ENCODE measurements at regions not wholly inside any gene's neighbourhood (a gene's known extent, or its start where the extent isn't known, plus 50 kb on each side); places are given as distances from the start of the nearest gene placed in this dataset.

DNA sequence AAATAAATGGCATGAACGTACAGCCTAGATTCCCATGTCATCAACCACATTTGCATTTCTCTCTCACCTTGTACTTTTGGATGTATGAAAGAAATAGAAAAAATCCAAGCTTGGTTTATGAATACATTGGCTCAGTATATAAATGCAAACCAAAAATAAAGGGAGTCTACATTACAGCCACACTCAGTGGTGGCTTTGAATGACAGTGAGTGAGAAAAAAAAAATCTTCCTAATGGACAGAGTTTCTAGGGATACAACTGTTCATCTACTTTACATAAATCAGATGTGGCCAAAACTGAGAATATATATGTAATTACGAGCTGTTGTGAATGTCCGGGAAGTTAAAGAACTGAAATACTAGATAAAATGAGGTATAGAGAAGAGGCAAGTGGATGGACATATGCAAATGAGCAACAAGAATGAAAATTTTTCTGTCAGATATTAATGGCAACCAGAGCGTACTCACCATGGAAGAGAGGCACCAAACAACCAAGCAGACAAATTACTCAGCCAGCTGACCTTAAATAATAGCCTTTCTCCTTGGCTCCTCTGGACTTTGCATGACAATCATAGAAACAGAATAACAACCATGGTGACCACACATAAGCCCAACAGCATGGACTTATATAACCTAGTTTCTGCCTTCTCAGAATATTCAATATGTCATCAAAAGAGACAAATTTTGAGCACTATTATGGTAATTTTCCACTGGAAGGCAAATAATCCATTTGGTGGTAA is 1305.8 kb downstream of the OTOL1 start:
- H3K4me1 Mint-ChIP-seq, result no peaks in the 10 kb centered on the region
- H3K27me3 Mint-ChIP-seq, result no peaks in the 10 kb centered on the region
- no peak overlapping the region for H3K27ac Mint-ChIP-seq
- H3K36me3 Mint-ChIP-seq, result no peaks in the 10 kb centered on the region
- H3K9me3 Mint-ChIP-seq, result peaks cover 0 to 2% (median 0%) of the 10 kb centered on the region in 9 donors
- no peak overlapping the region for H3K4me3 Mint-ChIP-seq
- no peak for DNase-seq
- POLR2A ChIA-PET, result no interaction called here
- ATAC-seq, result no peak

DNA sequence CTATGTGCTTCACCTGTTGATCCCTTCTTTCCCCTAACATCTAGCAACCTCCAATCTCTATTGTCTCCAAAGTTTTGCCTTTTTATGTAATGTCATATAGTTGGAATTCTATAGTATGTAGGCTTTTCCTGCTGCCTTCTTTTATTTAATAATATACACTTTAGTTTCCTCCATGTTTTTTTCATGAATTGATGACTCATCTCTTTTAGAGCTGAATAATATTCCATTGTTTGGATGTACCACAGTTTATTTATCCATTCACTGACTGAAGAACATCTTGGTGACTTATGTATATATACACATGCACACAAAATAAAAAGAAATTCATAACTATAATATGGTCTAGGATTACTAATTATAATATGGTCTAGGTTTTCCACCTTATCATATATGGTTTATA is 1314.2 kb downstream of the OTOL1 start:
- no peak for DNase-seq
- no peak overlapping the region for H3K4me3 Mint-ChIP-seq

DNA sequence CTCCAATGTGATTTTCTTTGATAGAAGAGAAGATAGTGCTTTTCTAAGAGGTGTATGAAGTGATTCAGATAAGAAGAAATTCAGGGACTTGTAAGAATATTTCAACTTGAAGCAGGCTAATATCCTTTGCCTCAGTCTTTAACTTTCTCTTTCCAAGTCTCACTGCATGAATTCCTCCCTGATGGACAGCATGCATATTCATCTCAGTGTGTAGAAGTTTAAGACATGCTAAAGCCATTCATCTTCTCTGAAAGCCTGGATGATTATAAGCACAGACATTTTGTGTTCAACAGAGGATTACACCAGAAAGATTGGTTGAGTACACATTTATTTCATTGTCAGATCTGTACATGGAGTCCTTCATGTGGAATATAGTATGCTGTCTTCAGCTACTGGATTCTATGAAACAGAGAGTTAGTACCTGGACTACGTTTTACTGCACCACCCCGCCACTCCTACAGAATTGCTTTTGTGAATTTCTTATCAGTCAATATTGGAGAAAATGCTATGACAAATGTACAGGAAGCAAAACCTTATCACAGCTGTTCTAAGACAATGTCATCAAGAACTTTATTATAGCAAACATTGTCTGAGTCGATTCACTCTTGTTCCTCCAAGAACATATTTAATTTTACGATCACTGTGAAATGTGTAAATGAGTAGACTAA is 1346.1 kb downstream of the OTOL1 start:
- H3K27me3 Mint-ChIP-seq, result no peaks in the 10 kb centered on the region
- peaks cover 0 to 12% (median 0%) of the 10 kb centered on the region in 9 donors for H3K9me3 Mint-ChIP-seq
- POLR2A ChIA-PET, result no interaction called here
- H3K4me3 Mint-ChIP-seq, result no peak overlapping the region
- no peak overlapping the region for H3K27ac Mint-ChIP-seq
- H3K4me1 Mint-ChIP-seq, result no peaks in the 10 kb centered on the region
- DNase-seq (no peak), ATAC-seq (no peak)
- no peaks in the 10 kb centered on the region for H3K36me3 Mint-ChIP-seq

More for the DNA sequence above, 1314.2 kb downstream of the OTOL1 start:
- no peak for ATAC-seq
- H3K27me3 Mint-ChIP-seq, result no peaks in the 10 kb centered on the region
- peaks cover 0 to 10% (median 0%) of the 10 kb centered on the region in 9 donors for H3K9me3 Mint-ChIP-seq
- no peaks in the 10 kb centered on the region for H3K4me1 Mint-ChIP-seq
- POLR2A ChIA-PET, result no interaction called here
- no peaks in the 10 kb centered on the region for H3K36me3 Mint-ChIP-seq
- no peak overlapping the region for H3K27ac Mint-ChIP-seq

DNA sequence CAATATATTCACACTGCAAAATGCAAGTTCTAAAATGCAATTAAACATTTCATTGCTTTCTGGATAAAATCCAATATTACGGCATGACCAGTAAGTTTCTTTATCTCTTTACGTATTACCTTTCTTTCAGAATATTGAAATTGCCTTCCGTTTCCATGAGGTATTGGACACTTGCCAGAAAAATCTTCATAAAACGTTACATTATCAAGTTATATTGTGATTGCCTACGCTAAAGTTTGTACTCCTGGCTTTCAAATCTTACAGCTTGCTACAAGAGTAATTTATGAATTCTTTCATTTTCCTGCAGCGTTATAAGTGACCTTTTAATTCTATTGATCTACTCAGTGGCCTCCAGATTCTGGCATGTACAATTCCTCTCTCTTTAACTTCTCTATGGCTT is 1349.3 kb downstream of the OTOL1 start:
- no peaks in the 10 kb centered on the region for H3K36me3 Mint-ChIP-seq
- ATAC-seq, result no peak
- no peak for DNase-seq
- H3K27me3 Mint-ChIP-seq, result no peaks in the 10 kb centered on the region
- POLR2A ChIA-PET, result no interaction called here
- no peaks in the 10 kb centered on the region for H3K4me1 Mint-ChIP-seq
- H3K27ac Mint-ChIP-seq, result no peak overlapping the region
- H3K9me3 Mint-ChIP-seq, result peaks cover 0 to 12% (median 2%) of the 10 kb centered on the region in 9 donors
- no peak overlapping the region for H3K4me3 Mint-ChIP-seq

DNA sequence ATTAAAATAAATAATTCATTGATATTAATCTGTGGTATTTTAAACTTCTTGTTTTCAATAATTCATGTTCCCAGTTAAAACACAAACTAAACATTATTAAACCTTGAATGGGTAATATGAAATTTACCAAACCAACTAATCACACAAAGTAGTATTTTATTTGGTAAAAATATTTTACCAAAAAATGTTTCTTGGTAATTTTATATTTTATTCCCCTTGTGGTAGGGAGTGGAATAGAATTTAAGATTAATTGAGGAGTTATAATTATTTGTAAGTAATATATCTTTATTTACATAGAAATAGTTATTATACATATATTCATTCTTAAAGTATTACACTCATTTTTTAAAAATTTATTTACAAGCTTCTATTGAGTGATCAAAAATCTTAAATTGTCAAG is 1350.9 kb downstream of the OTOL1 start:
- H3K27me3 Mint-ChIP-seq, result no peaks in the 10 kb centered on the region
- POLR2A ChIA-PET, result no interaction called here

DNA sequence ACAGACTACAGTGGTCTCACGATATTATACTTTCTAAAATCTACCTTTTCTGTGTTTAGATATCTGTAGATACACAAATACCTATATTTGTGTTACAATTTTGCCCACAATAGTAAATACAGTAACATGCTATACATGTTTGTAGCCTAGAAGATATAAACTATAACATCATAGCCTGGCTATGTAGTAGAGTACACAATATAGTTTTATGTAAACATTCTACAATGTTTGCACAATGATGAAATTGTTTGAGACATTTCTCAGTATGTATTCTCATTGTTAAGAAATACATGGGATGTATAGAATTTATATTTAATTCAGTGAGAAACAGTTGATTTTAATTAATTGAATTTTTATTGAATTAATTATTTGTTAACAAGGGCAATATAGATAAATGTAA is 1367.0 kb downstream of the OTOL1 start:
- DNase-seq (no peak), ATAC-seq (no peak)
- POLR2A ChIA-PET, result no interaction called here
- Mint-ChIP-seq H3K27me3 (no peaks in the 10 kb centered on the region), H3K4me1 (no peaks in the 10 kb centered on the region), H3K36me3 (peaks cover 0 to 5% (median 0%) of the 10 kb centered on the region in 3 donors), H3K27ac (no peak overlapping the region), H3K4me3 (no peak overlapping the region), H3K9me3 (peaks cover 0 to 8% (median 0%) of the 10 kb centered on the region in 9 donors)

More for the DNA sequence above, 1350.9 kb downstream of the OTOL1 start:
- DNase-seq, result no peak
- Mint-ChIP-seq H3K9me3 (peaks cover 0 to 13% (median 5%) of the 10 kb centered on the region in 9 donors), H3K36me3 (no peaks in the 10 kb centered on the region), H3K4me1 (no peaks in the 10 kb centered on the region), H3K27ac (no peak overlapping the region), H3K4me3 (no peak overlapping the region)
- no peak for ATAC-seq

DNA sequence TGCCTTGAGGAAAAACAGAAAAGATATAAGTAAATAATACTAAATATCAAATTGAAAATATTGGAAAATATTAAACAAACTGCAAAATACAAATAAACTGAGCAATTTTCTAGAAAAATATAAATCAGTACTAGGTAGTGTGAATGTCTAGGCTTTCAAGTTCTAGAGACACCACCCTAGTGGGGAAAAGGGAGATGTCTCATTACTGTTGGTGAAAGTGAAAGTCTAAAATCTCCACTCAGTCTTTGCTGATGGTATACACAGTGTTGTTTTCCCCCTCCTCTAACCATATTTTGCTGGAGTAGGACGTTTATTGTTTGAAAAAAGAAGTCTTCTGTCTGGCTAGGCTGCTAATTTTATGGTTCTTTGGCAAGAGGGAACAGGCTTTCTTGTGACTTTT is 1368.9 kb downstream of the OTOL1 start:
- POLR2A ChIA-PET, result no interaction called here
- Mint-ChIP-seq H3K36me3 (peaks cover 0 to 9% (median 0%) of the 10 kb centered on the region in 3 donors), H3K27me3 (no peaks in the 10 kb centered on the region), H3K9me3 (peaks cover 0 to 13% (median 5%) of the 10 kb centered on the region in 9 donors), H3K27ac (no peak overlapping the region), H3K4me3 (no peak overlapping the region), H3K4me1 (no peaks in the 10 kb centered on the region)
- ATAC-seq (no peak), DNase-seq (no peak)

DNA sequence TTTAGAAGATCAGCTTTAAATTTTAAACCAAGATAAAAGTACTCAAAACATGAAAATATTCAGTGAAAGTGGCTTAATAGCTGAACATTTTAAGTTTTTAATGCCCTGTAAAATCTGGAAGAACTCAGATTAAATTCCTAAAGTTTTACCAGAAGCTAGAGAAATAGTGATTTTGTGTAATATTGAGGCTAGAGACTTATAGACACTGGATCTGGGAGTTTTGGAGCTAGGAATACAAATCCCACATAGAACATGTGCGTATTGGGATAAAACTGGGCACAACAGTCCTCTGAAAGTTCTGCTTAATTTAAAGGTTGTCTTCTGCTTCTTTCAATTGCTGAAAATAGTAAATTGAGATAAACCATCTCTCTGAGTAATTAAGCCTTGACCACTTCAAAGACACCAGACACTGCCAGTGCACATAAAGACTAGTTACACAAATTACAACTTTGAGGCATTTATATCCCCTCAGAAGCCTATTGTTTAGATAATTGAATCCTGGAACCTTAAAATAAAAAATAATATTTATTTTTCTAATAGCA is 1382.5 kb downstream of the OTOL1 start:
- H3K4me1 Mint-ChIP-seq, result no peaks in the 10 kb centered on the region
- H3K36me3 Mint-ChIP-seq, result no peaks in the 10 kb centered on the region
- no peak overlapping the region for H3K27ac Mint-ChIP-seq
- H3K4me3 Mint-ChIP-seq, result no peak overlapping the region
- no peak for DNase-seq
- no peak for ATAC-seq
- peaks cover 0 to 3% (median 0%) of the 10 kb centered on the region in 9 donors for H3K9me3 Mint-ChIP-seq
- POLR2A ChIA-PET, result no interaction called here
- H3K27me3 Mint-ChIP-seq, result no peaks in the 10 kb centered on the region

DNA sequence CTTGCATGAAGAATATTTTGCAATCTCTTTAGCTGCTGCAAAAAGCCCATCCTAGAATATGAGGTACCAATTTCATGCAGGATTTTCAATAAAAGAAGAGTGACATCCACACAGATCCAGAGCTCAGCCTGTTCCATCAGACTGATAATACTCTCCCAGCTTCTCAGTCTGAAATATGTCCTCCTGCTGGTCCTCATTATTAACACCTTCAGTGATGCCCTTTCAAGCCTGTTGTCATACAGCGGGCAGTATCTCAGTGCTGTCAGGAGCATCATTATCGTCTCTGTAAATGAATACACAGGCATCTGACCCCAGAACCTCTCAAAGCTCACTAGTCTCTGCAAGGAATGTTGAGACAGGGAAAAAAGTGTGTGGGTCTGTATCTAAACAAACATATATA is 1387.8 kb downstream of the OTOL1 start:
- Mint-ChIP-seq H3K4me1 (no peaks in the 10 kb centered on the region), H3K36me3 (no peaks in the 10 kb centered on the region), H3K4me3 (no peak overlapping the region), H3K27ac (no peak overlapping the region), H3K9me3 (peaks cover 0 to 3% (median 0%) of the 10 kb centered on the region in 9 donors), H3K27me3 (no peaks in the 10 kb centered on the region)
- DNase-seq (no peak), ATAC-seq (no peak)
- POLR2A ChIA-PET, result no interaction called here

DNA sequence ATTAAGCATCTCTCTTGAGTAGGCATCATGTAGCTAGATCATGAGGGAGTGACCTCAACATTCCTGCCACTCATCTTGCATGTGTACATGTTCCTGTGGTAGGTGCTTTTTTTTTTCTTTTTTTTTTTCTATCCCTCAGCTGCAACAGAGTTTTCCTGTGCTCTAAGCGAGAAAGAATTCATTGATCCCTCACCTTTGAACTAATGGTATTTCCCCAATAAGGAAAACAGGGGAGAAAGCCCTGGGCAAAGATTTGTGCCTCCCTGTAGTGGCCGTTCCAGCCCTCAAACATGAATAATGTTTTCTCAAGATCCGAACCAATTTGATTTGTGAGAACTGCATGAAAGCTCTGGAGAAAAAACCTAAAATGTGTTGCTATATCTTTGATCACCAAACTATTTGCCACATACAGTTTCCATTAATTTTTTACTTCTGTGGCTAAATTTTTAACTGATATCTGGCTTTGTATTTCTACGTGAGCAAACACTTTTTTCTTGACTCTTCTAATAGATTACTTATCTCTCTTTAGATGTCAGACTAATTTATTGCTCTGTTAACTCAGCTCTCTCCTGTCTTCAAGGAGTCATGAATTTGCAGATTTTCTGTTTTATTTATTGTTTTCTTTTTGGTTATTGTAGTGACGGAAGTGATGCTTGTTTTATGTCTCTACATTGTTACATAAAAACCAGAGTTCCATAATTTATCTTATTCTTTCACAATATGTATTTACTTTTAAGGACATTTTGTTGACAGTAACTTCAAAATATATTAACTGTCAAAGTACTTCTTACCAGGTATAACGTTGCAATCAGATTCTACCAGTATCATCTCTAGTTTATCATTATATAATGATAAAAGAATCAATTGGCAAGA is 1396.5 kb downstream of the OTOL1 start:
- DNase-seq, result no peak
- no peaks in the 10 kb centered on the region for H3K36me3 Mint-ChIP-seq
- H3K4me1 Mint-ChIP-seq, result no peaks in the 10 kb centered on the region
- no peak for ATAC-seq
- H3K4me3 Mint-ChIP-seq, result no peak overlapping the region
- POLR2A ChIA-PET, result no interaction called here
- no peaks in the 10 kb centered on the region for H3K27me3 Mint-ChIP-seq
- peaks cover 0 to 16% (median 0%) of the 10 kb centered on the region in 9 donors for H3K9me3 Mint-ChIP-seq
- no peak overlapping the region for H3K27ac Mint-ChIP-seq

DNA sequence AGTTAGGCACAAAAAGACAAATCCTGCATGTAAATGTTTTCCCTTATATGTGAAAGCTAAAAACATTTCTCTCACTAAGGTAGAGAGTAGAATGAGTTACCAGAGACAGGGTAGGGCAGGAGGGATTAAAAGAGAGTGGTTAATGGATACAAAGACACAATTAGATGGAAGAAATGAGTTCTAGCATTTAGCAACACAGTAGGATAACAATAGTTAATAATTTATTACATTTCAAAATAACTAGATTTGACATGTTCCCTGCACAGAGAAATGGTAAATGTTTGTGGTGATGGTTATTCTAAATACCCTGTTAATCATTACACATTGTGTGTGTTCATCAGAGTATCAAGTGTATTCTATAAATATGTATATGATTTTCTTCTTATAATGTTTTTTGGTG is 1400.7 kb downstream of the OTOL1 start:
- Mint-ChIP-seq H3K27me3 (no peaks in the 10 kb centered on the region), H3K4me3 (no peak overlapping the region), H3K4me1 (no peaks in the 10 kb centered on the region), H3K36me3 (no peaks in the 10 kb centered on the region), H3K27ac (no peak overlapping the region), H3K9me3 (peaks cover 0 to 16% (median 0%) of the 10 kb centered on the region in 9 donors)
- POLR2A ChIA-PET, result no interaction called here
- no peak for ATAC-seq
- DNase-seq, result no peak

DNA sequence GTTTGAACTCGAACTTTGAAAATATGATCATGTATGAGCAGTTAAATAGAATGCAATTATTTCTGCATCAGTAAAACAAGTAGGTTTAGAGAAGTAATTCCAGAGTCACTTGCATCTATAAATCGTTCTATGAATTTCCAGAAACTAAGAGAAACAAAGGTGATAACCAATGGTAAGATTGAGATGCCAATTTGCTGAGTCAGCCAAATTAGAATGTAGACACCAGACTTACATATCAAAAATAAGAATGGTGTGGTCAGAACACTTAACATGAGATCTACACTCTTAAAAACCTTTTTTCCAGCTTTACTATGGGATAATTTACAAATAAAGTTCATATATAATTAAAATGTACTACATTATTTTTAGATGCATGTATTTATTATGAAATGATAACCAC is 1435.9 kb downstream of the OTOL1 start:
- ATAC-seq, result no peak
- Mint-ChIP-seq H3K4me1 (no peaks in the 10 kb centered on the region), H3K27ac (no peak overlapping the region), H3K4me3 (no peak overlapping the region), H3K27me3 (no peaks in the 10 kb centered on the region), H3K36me3 (no peaks in the 10 kb centered on the region), H3K9me3 (peaks cover 0 to 30% (median 10%) of the 10 kb centered on the region in 9 donors)
- POLR2A ChIA-PET, result no interaction called here
- no peak for DNase-seq

DNA sequence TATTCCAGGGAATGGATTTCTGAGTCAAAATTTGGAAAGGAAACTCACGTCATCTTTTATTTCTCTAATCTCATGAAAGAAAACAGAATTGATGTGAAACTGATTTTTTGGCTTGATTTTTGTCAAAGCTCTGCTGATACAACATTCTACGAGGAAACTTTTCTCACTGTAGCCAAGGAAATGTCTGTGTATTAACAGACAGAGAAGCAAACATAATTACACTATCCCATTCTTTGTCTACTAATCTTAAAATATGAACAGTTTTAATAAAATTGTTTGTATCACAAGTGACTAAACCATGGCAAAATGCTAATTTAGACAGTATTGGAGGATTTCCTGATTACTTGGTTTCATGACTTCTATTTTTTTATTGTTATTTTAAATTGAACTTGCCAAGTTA is 1437.0 kb downstream of the OTOL1 start:
- H3K4me1 Mint-ChIP-seq, result no peaks in the 10 kb centered on the region
- no peaks in the 10 kb centered on the region for H3K27me3 Mint-ChIP-seq
- DNase-seq (no peak), ATAC-seq (no peak)
- POLR2A ChIA-PET, result no interaction called here
- peaks cover 0 to 30% (median 8%) of the 10 kb centered on the region in 9 donors for H3K9me3 Mint-ChIP-seq
- no peaks in the 10 kb centered on the region for H3K36me3 Mint-ChIP-seq
- H3K27ac Mint-ChIP-seq, result no peak overlapping the region
- no peak overlapping the region for H3K4me3 Mint-ChIP-seq

Data from naive thymus-derived CD8-positive, alpha-beta T cell (primary cell).